ENCODE measurements at regions not wholly inside any gene's neighbourhood (a gene's known extent, or its start where the extent isn't known, plus 50 kb on each side); places are given as distances from the start of the nearest gene placed in this dataset.

DNA sequence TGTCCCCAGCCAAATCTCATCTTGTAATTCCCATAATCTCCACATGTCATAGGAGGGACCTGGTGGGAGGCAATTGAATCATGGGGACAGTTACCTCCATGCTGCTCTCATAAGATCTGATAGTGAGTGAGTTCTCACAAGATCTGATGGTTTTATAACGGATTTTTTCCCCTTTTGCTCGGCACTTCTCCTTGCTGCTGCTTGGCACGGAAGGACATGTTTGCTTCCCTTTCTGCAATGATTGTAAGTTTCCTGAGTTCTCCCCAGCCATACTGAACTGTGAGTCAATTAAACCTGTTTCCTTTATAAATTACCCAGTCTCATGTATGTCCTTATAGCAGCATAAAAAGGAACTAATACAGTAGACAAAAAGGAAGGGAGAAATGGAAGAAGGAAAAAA is 76.7 kb upstream of the CCNG1 start:
- Histone ChIP-seq H3K9me3 (no peaks in the 10 kb centered on the region), H3K27ac (ENCODE audit: low read depth in 2 of 2, low read length in 1 of 2) (no peak overlapping the region), H3K4me2 (no peak overlapping the region), H3K27me3 (ENCODE audit: insufficient read depth) (no peaks in the 10 kb centered on the region; the same call in 1 of the 2 replicates), H3K4me1 (ENCODE audit: control insufficient read depth in 1 of 2, insufficient read depth in 2 of 2, low read depth in 1 of 2, low read length in 1 of 2) (peaks cover 0 to 5% of the 10 kb centered on the region in 2 experiments; a peak in 2 of 4 replicates), H3K4me3 (ENCODE audit: low read depth in 2 of 2, low read length in 1 of 2) (no peak overlapping the region), H3F3A (replicated peaks; ENCODE audit: insufficient read depth) (no peaks in the 10 kb centered on the region), H3K9ac (no peak overlapping the region), H2AFZ (ENCODE audit: low read depth) (no peak overlapping the region), H3K79me2 (ENCODE audit: insufficient read depth) (no peaks in the 10 kb centered on the region), H4K20me1 (ENCODE audit: insufficient read depth) (no peaks in the 10 kb centered on the region), H3K36me3 (replicated peaks in 1 of 2; ENCODE audit: control insufficient read depth in 1 of 2, insufficient read depth in 2 of 2, low read length in 1 of 2) (no peaks in the 10 kb centered on the region), H3K9me2 (no peaks in the 10 kb centered on the region)
- CTCF ChIA-PET = interaction anchor here (3.7 kb wide), 1 partner anchor 12 kb away, joined by 25 read pairs; no protein-coding TSS in a partner anchor
- TF ChIP-seq FOSL2 (IDR thresholded peaks at IDR 0.05; ENCODE audit: borderline replicate concordance, low read depth) (no peak), CHD2 (IDR thresholded peaks at IDR 0.05; ENCODE audit: low read length, partially characterized antibody) (no peak), NFIC (IDR thresholded peaks at IDR 0.05; ENCODE audit: borderline replicate concordance) (no peak), TAF1 (IDR thresholded peaks at IDR 0.05; ENCODE audit: borderline replicate concordance, low read depth, low read length) (no peak), RXRA (IDR thresholded peaks at IDR 0.05; ENCODE audit: borderline replicate concordance, low read depth) (no peak), MXI1 (IDR thresholded peaks at IDR 0.05; ENCODE audit: low read depth, low read length) (no peak), EP300 (IDR thresholded peaks at IDR 0.05; ENCODE audit: borderline replicate concordance in 1 of 2, low read depth in 1 of 2, low read length in 1 of 2) (no peak), SMC3 (IDR thresholded peaks at IDR 0.05; ENCODE audit: low read depth, low read length) (no peak), GATA2 (CRISPR knock-in tag; IDR thresholded peaks at IDR 0.05) (no peak), FOXJ3 (CRISPR knock-in tag; IDR thresholded peaks at IDR 0.05) (no peak), YY1 (IDR thresholded peaks at IDR 0.05; ENCODE audit: low read depth) (no peak), NRF1 (IDR thresholded peaks at IDR 0.05; ENCODE audit: low read depth, low read length) (no peak), RAD21 (IDR thresholded peaks at IDR 0.05; ENCODE audit: low read length) (no peak), RFX5 (IDR thresholded peaks at IDR 0.05; ENCODE audit: low read length) (no peak), ELF1 (IDR thresholded peaks at IDR 0.05) (no peak)
- TF ChIP-seq, protein P1, sequence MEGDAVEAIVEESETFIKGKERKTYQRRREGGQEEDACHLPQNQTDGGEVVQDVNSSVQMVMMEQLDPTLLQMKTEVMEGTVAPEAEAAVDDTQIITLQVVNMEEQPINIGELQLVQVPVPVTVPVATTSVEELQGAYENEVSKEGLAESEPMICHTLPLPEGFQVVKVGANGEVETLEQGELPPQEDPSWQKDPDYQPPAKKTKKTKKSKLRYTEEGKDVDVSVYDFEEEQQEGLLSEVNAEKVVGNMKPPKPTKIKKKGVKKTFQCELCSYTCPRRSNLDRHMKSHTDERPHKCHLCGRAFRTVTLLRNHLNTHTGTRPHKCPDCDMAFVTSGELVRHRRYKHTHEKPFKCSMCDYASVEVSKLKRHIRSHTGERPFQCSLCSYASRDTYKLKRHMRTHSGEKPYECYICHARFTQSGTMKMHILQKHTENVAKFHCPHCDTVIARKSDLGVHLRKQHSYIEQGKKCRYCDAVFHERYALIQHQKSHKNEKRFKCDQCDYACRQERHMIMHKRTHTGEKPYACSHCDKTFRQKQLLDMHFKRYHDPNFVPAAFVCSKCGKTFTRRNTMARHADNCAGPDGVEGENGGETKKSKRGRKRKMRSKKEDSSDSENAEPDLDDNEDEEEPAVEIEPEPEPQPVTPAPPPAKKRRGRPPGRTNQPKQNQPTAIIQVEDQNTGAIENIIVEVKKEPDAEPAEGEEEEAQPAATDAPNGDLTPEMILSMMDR (IDR thresholded peaks at IDR 0.05) = no peak
- TF ChIP-seq, protein P2, sequence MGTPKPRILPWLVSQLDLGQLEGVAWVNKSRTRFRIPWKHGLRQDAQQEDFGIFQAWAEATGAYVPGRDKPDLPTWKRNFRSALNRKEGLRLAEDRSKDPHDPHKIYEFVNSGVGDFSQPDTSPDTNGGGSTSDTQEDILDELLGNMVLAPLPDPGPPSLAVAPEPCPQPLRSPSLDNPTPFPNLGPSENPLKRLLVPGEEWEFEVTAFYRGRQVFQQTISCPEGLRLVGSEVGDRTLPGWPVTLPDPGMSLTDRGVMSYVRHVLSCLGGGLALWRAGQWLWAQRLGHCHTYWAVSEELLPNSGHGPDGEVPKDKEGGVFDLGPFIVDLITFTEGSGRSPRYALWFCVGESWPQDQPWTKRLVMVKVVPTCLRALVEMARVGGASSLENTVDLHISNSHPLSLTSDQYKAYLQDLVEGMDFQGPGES (IDR thresholded peaks at IDR 0.05; ENCODE audit: low read depth, low read length) = no peak
- TF ChIP-seq, protein P3, sequence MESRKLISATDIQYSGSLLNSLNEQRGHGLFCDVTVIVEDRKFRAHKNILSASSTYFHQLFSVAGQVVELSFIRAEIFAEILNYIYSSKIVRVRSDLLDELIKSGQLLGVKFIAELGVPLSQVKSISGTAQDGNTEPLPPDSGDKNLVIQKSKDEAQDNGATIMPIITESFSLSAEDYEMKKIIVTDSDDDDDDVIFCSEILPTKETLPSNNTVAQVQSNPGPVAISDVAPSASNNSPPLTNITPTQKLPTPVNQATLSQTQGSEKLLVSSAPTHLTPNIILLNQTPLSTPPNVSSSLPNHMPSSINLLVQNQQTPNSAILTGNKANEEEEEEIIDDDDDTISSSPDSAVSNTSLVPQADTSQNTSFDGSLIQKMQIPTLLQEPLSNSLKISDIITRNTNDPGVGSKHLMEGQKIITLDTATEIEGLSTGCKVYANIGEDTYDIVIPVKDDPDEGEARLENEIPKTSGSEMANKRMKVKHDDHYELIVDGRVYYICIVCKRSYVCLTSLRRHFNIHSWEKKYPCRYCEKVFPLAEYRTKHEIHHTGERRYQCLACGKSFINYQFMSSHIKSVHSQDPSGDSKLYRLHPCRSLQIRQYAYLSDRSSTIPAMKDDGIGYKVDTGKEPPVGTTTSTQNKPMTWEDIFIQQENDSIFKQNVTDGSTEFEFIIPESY (IDR thresholded peaks at IDR 0.05; ENCODE audit: borderline replicate concordance, low read depth) = no peak
- TF ChIP-seq, protein P4, sequence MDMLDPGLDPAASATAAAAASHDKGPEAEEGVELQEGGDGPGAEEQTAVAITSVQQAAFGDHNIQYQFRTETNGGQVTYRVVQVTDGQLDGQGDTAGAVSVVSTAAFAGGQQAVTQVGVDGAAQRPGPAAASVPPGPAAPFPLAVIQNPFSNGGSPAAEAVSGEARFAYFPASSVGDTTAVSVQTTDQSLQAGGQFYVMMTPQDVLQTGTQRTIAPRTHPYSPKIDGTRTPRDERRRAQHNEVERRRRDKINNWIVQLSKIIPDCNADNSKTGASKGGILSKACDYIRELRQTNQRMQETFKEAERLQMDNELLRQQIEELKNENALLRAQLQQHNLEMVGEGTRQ (IDR thresholded peaks at IDR 0.05; ENCODE audit: borderline replicate concordance, low read depth, low read length) = no peak
- TF ChIP-seq, protein P5, sequence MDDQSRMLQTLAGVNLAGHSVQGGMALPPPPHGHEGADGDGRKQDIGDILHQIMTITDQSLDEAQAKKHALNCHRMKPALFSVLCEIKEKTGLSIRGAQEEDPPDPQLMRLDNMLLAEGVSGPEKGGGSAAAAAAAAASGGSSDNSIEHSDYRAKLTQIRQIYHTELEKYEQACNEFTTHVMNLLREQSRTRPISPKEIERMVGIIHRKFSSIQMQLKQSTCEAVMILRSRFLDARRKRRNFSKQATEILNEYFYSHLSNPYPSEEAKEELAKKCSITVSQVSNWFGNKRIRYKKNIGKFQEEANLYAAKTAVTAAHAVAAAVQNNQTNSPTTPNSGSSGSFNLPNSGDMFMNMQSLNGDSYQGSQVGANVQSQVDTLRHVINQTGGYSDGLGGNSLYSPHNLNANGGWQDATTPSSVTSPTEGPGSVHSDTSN (IDR thresholded peaks at IDR 0.05) = no peak
- WGBS (ENCODE audit: low lambda C conversion rate) = 13% methylated on average over 3 of the region's 3 CpGs
- no peak for DNase-seq
- POLR2A ChIA-PET = no interaction called here

Measured in SK-N-SH (cell line).